Activated CD4-positive, alpha-beta T cell treated with anti-CD3 and anti-CD28 coated beads, Interleukin-2, amount 10 ng/mL, durations not matched to agents 24 days and 14 days (primary cell): ENCODE measurements at regions not wholly inside any gene's neighbourhood (a gene's known extent, or its start where the extent isn't known, plus 50 kb on each side); places are given as distances from the start of the nearest gene placed in this dataset.

Experiments
- DNase-seq: peaks from one replicate; pipeline ENCODE4 v3.0.0; 2022
- H3K27ac Mint-ChIP-seq: one replicate; pipeline ENCODE4 v1.8.0; 2022; ENCODE audit warnings: mild to moderate bottlenecking, mixed read lengths
- H3K27me3 Mint-ChIP-seq: one replicate; pipeline ENCODE4 v1.8.0; 2022; ENCODE audit warnings: mixed read lengths
- H3K36me3 Mint-ChIP-seq: one replicate; pipeline ENCODE4 v1.8.0; 2022; ENCODE audit warnings: low read depth, mild to moderate bottlenecking, mixed read lengths
- H3K4me1 Mint-ChIP-seq: one replicate; pipeline ENCODE4 v1.8.0; 2021; ENCODE audit warnings: mixed read lengths
- H3K4me3 Mint-ChIP-seq: one replicate; pipeline ENCODE4 v1.8.0; 2022; ENCODE audit warnings: mild to moderate bottlenecking, moderate library complexity, mixed read lengths
- H3K9me3 Mint-ChIP-seq: one replicate; pipeline ENCODE4 v1.8.0; 2021; ENCODE audit warnings: mixed read lengths
- intact Hi-C: fragments of 100-400 bp; cut with micrococcal nuclease; formaldehyde crosslinking; loops from one replicate; pipeline ENCODE4 v1.15.1; 2023

DNA sequence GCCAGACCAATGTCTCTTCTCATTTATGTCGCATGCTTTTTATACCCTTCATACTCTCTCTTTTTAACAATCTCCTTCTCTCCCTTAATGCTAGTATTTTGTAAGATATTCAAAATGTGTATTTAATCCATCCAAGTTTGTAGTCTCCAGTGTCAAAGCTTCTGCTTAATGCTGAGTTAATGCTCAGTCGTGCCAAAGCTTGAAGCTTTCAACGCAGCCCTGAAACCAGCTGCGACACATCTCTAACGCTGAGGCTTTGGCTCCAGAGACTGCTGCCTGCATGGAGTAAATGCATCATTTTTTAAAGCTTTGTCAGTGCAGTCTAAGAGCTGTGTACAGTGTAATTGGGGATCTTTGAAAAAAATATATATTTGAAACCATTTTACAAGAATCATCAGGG is 2108.8 kb upstream of the PIK3C3 start:
- Mint-ChIP-seq H3K27ac (no peak overlapping the region), H3K9me3 (no peaks in the 10 kb centered on the region), H3K36me3 (no peaks in the 10 kb centered on the region), H3K27me3 (peaks cover 9% of the 10 kb centered on the region), H3K4me1 (no peaks in the 10 kb centered on the region), H3K4me3 (no peak overlapping the region)
- intact Hi-C loops: no loop called here
- no peak for DNase-seq

DNA sequence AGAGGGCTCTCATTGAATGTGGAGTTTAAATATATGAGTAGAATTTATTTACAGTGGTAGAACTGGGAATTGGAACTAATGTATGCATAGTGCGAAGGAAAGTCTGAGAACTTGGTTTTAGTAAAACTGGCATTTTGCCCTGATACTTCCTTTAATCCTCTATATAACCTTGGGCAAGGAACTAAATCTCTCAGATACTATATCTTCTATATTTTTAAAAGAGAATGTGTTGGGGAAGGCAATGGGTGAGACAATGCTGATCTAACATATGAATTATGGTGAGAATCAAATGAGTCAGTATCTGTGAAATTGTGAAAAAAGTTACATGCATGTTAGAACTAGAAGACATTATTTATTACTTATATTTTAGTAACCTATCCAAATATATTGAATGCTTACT is 2109.4 kb upstream of the PIK3C3 start:
- no peaks in the 10 kb centered on the region for H3K9me3 Mint-ChIP-seq
- intact Hi-C loops: no loop called here
- no peak overlapping the region for H3K4me3 Mint-ChIP-seq
- no peaks in the 10 kb centered on the region for H3K4me1 Mint-ChIP-seq
- H3K27ac Mint-ChIP-seq: no peak overlapping the region
- peaks cover 14% of the 10 kb centered on the region for H3K27me3 Mint-ChIP-seq
- DNase-seq: no peak
- no peaks in the 10 kb centered on the region for H3K36me3 Mint-ChIP-seq

DNA sequence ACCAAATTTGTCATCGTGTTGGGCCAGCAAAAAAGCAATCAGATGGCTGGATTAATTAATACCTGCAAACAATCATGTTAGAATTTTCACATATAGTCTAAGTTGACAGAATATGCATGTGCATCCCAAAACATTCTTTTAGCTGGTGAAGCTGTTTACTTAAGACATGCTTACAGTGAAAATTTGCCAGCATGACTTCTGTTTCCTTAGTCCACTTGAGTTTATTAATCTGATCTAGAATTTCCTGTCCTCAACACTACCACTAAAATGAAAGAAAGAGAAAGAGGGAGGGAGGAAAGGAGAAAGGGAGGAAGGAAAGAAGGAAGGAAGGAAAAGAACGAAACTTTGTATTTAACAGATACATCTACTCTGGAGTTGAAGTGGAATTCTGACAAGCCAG is 2109.9 kb upstream of the PIK3C3 start:
- no peak for DNase-seq
- Mint-ChIP-seq H3K36me3 (no peaks in the 10 kb centered on the region), H3K27ac (no peak overlapping the region), H3K27me3 (peaks cover 14% of the 10 kb centered on the region), H3K9me3 (no peaks in the 10 kb centered on the region), H3K4me3 (no peak overlapping the region), H3K4me1 (no peaks in the 10 kb centered on the region)
- intact Hi-C loops: no loop called here

DNA sequence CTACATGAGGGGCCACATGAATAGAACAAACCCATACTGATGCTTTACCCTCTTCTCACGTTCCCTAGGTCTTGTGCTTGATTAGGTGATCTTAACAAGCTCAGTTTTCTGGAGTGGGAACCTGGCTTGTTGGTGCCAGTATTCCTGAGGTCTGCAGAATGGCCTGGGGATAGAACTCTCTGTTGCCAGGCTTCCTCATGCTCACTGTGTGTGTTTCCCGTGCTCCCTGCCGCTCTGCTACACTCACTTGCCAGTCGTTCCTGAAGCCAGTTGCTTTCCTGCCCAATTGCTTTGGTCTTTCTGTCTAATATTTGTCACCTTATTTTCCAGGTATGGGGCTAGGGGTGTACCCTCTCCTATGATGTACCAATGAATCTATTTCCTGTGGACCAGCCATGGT is 2111.5 kb upstream of the PIK3C3 start:
- H3K27me3 Mint-ChIP-seq: peaks cover 14% of the 10 kb centered on the region
- no peak for DNase-seq
- intact Hi-C loops: no loop called here
- H3K9me3 Mint-ChIP-seq: no peaks in the 10 kb centered on the region
- H3K4me1 Mint-ChIP-seq: no peaks in the 10 kb centered on the region
- no peaks in the 10 kb centered on the region for H3K36me3 Mint-ChIP-seq
- H3K27ac Mint-ChIP-seq: no peak overlapping the region
- no peak overlapping the region for H3K4me3 Mint-ChIP-seq

DNA sequence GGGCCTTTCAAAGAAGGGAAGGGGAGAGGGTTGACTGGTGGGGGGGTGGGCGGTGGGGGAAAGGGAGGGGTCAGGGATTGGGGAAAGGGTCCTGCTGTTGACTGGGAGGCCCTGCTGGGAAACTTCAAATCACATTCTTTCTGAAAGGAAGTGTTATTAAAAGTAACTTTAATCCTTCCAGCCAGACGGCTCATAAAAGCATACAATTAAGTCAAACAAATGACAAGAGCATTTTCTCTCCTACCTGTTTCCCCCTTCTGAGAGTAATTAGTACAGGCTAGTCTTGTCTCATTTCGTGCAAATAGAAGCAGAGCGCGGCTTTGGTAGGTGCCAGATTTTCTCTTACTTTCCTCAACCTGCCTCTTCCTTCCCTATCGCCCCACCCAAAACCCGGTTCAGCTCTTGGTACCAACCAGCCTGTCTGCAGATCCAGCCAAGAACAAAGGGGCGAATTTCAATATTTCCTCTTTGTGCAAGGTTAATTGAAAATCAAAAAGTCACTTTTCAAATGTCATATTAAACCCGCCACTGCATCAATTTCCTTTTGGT is 2112.6 kb upstream of the PIK3C3 start:
- no peaks in the 10 kb centered on the region for H3K9me3 Mint-ChIP-seq
- H3K4me1 Mint-ChIP-seq: no peaks in the 10 kb centered on the region
- no peak overlapping the region for H3K4me3 Mint-ChIP-seq
- no peak for DNase-seq
- intact Hi-C loops: no loop called here
- no peak overlapping the region for H3K27ac Mint-ChIP-seq
- no peaks in the 10 kb centered on the region for H3K36me3 Mint-ChIP-seq
- H3K27me3 Mint-ChIP-seq: peaks cover 14% of the 10 kb centered on the region

DNA sequence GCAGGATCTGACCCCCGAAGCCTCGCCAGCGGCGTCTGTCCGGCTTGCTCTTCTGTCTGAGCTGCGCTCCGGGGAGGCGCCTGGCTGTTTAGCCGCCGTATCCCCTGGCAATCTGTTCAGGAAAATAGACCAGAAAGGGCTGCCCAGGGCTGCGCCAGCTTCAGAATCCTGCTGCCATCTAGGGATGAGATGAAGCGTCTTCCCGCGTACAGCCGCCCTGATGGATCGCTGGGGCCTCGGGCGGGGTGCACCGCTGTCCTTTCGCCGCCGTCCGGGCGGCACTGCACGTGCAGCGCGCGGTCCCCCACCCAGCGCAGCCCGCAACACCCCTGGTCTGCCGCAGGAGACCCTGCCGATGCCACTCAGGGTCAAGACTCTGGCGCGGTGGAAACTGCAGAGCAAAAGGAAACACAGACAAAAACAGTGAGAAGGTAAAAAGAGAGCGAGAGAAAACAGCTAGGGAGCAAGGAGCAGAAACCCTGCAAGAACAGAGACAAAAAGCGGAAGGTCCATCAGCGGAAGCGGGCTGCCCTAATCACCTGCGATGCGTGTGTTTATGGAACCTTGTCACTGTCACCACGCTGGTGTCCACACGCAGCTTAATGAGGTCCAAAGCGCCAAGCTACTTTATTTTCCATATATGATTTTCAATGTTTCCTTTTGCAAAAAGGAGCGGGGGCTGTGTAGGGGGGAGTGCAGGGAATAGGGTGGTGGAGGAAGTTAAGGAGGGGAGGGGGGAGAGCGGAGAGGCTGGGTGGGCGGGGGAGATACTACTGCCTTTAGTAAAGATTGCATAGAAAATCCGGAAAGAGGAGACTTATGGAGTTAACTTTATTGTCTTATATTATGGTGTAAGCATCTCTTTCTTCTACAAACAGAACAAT is 2113.3 kb upstream of the PIK3C3 start:
- H3K27me3 Mint-ChIP-seq: peaks cover 14% of the 10 kb centered on the region
- no peaks in the 10 kb centered on the region for H3K4me1 Mint-ChIP-seq
- no peaks in the 10 kb centered on the region for H3K36me3 Mint-ChIP-seq
- H3K27ac Mint-ChIP-seq: no peak overlapping the region
- intact Hi-C loops: no loop called here
- no peak for DNase-seq
- peak overlapping the region; percentile 29 for H3K4me3 Mint-ChIP-seq
- H3K9me3 Mint-ChIP-seq: no peaks in the 10 kb centered on the region

DNA sequence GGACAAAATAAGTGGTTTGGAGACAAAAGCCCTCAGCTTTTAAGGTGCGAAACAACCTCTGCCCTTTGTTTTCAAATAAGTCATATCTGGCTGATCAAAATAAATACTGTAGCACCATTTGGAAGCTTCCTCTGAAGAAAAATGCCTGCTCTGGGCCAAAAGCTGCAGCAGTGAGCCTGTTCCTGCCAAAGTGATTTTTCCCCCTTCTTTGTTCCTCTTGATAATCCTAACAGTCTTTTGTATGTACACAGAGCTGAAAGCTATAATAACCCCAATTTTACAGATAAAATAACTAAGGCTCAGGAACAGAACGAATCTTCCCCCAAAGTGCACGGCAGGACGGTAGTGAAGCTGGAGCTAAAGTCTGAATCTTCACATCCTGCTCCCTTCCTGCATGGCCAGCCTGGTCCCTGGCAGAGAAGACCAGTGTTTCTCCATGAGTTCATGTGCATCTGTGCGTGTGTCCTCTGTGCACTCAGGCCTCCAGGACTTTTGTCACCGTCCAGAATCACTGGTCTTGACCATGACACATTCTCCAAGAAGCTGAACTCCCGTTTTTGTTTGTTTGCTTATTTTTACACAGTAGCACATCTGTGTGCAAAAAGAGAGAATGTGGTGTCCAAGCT is 2114.1 kb upstream of the PIK3C3 start:
- Mint-ChIP-seq H3K4me1 (no peaks in the 10 kb centered on the region), H3K27ac (no peak overlapping the region), H3K36me3 (no peaks in the 10 kb centered on the region), H3K9me3 (no peaks in the 10 kb centered on the region), H3K4me3 (no peak overlapping the region), H3K27me3 (peaks cover 14% of the 10 kb centered on the region)
- DNase-seq: no peak
- intact Hi-C loops: no loop called here

DNA sequence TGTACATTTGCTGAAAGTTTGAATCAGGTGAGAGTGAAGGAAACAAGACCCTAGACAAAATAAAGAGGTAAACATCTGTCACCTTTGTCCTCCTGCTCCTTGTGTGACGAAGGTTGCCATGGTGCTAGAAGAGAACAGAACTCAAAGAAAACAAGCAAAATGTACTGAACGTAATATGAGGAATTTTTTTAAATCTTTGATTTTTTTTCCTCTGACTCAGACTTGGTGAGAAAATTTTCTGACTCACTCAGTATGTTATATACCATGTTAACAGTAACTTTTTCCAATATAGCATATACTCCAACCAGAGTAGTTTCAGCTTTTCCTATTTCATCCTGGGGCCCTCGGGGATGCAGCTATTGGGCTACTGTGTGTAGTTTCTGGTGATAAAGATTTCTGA is 2114.6 kb upstream of the PIK3C3 start:
- H3K9me3 Mint-ChIP-seq: no peaks in the 10 kb centered on the region
- no peaks in the 10 kb centered on the region for H3K36me3 Mint-ChIP-seq
- H3K4me3 Mint-ChIP-seq: no peak overlapping the region
- no peak overlapping the region for H3K27ac Mint-ChIP-seq
- no peak for DNase-seq
- H3K4me1 Mint-ChIP-seq: no peaks in the 10 kb centered on the region
- H3K27me3 Mint-ChIP-seq: peaks cover 14% of the 10 kb centered on the region
- intact Hi-C loops: no loop called here

DNA sequence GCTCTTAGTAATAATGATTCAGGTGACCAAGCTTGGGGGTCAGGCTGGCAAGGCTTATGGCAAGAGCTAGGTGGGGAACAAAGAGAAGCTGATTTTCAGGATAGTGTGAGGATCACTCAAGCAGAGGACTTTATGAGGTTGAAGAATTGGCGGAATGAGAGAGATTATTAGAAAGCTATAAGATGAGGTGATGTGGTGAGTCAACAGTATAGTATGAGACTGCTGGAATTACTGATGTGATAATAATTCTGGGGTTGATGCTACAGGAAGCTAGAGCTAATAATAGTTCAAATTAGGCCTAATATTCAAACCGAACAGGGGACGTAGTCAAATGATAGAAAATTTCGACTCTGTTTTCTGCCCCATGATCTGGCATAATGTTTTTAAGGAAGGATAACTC is 2115.3 kb upstream of the PIK3C3 start:
- H3K36me3 Mint-ChIP-seq: no peaks in the 10 kb centered on the region
- no peaks in the 10 kb centered on the region for H3K9me3 Mint-ChIP-seq
- peaks cover 14% of the 10 kb centered on the region for H3K27me3 Mint-ChIP-seq
- no peaks in the 10 kb centered on the region for H3K4me1 Mint-ChIP-seq
- intact Hi-C loops: no loop called here
- H3K4me3 Mint-ChIP-seq: no peak overlapping the region
- no peak for DNase-seq
- no peak overlapping the region for H3K27ac Mint-ChIP-seq

DNA sequence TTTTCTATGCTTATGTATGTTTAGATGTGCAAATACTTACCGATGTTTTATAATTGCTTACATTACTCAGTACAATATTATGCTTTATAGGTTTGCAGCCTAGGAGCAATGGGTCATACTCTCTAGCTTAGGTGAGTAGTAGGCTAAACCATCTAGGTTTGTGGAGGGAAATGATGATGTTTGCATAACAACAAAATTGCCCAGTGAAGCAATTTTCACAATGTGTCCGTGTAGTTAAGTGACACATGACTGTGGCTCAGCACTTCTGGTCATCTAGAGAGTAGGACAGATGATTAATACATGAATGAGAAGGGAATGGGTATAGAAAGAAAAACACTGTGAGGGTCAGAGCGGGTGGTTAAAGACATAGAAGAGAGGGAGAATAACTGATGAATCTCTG is 2116.2 kb upstream of the PIK3C3 start:
- H3K36me3 Mint-ChIP-seq: no peaks in the 10 kb centered on the region
- DNase-seq: no peak
- intact Hi-C loops: no loop called here
- H3K4me3 Mint-ChIP-seq: no peak overlapping the region
- H3K9me3 Mint-ChIP-seq: no peaks in the 10 kb centered on the region
- H3K27ac Mint-ChIP-seq: no peak overlapping the region
- no peaks in the 10 kb centered on the region for H3K4me1 Mint-ChIP-seq
- peaks cover 14% of the 10 kb centered on the region for H3K27me3 Mint-ChIP-seq

DNA sequence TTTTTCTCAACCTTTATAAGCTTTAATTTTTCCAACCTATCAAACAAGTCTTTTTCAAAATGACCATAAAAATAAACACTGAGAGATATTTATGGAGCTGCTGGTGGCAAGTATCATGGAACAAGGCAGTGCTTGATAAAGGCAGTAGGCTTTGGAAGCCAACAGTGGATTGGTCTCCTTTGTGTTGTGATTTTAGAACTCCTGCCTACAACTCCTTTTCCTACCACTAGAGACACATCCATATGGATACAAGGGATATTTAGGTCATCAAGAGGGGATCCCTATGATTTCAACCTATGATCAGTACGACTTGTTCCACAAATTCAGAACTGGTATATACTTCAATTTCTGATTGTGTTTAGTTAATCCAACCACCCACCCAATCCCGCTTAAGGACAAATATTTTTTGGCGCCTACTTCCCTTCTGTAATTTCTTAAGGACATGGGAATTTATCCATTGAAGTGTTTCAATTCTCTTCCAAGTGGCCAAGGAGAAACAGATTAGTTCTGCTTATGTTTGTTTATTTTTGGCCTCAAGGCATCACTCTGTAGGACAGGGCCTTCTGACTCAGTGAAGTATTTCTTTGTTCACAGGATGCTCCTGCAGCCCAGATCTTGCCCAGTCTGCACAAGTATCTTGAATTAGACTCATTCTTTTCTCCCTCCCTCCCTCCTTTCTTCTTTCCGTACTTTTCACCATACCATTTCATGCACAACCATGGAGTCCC is 2119.6 kb upstream of the PIK3C3 start:
- Mint-ChIP-seq H3K9me3 (no peaks in the 10 kb centered on the region), H3K4me1 (no peaks in the 10 kb centered on the region), H3K27me3 (no peaks in the 10 kb centered on the region), H3K4me3 (no peak overlapping the region), H3K36me3 (no peaks in the 10 kb centered on the region), H3K27ac (no peak overlapping the region)
- DNase-seq: no peak
- intact Hi-C loops: no loop called here

DNA sequence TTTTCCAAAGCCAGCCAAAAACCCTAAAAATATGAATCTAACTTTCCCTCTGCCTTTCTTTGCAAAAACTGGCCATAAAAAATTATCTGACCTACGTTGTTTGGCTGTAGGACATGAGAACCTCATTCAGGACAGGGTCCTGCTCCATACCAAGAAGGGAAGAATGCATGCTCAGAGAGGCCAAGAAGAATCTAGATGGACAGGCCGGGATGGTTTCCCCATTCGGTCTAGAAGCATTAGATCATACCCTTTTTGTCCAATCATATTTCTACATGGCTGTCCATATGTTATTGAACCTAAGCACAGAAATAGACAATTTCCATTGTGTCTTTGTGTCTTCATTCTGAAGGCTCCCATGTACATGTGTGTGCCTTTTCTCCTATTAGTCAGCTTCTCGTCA is 2120.4 kb upstream of the PIK3C3 start:
- no peaks in the 10 kb centered on the region for H3K27me3 Mint-ChIP-seq

DNA sequence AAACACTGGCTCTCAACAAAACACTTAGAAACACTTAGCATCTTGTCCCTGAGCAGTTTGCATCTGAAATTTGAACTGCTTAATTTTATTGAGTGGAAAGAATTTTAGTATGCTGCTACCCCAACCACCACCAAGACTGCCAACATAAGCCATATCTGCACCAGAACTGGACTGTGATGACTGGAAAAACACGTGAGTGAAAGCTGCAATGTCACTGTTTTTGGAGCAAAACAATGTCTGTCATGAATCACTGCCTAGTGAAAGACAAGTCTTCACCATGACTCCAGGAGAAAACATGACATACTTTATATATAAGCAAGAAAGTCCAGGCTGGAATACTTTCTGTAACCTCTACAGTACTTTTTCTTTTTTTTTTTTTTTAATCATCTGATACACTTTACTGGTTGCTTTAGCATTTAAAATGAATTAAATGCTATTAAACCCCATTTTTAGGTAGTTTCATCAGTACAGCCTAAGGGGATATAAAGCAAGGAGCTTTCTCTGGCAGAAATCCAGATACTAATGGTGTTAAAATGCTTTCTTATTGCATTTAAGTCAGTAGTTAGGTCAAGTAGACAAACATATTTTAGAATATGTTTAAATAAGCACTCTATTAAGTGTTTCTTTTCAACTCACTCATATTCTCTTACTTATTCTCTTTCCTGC is 2129.4 kb upstream of the PIK3C3 start:
- Mint-ChIP-seq H3K4me3 (no peak overlapping the region), H3K27ac (no peak overlapping the region), H3K27me3 (no peaks in the 10 kb centered on the region), H3K4me1 (no peaks in the 10 kb centered on the region), H3K36me3 (no peaks in the 10 kb centered on the region), H3K9me3 (no peaks in the 10 kb centered on the region)
- DNase-seq: no peak
- intact Hi-C loops: no loop called here

More for the DNA sequence above, 2120.4 kb upstream of the PIK3C3 start:
- H3K9me3 Mint-ChIP-seq: no peaks in the 10 kb centered on the region
- no peak for DNase-seq
- H3K27ac Mint-ChIP-seq: no peak overlapping the region
- intact Hi-C loops: no loop called here
- H3K36me3 Mint-ChIP-seq: no peaks in the 10 kb centered on the region
- no peaks in the 10 kb centered on the region for H3K4me1 Mint-ChIP-seq
- H3K4me3 Mint-ChIP-seq: no peak overlapping the region

DNA sequence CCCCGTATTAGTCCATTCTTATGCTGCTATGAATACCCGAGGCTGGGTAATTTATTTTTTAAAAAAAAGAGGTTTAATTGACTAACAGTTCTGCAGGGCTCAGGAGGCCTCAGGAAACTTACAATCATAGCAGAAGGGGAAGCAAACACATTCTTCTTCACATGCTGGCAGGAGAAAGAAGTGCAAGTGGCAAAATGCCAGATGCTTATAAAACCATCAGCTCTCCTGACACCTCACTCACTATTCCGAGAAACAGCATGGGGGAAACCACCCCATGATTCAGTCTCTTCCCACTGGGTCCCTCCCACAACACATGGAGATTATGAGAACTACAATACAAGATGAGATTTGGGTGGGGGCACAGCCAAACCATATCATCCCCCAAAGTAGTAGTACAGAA is 2148.5 kb upstream of the PIK3C3 start:
- peaks cover 4% of the 10 kb centered on the region for H3K9me3 Mint-ChIP-seq
- no peak overlapping the region for H3K4me3 Mint-ChIP-seq
- H3K27ac Mint-ChIP-seq: no peak overlapping the region
- intact Hi-C loops: no loop called here
- no peaks in the 10 kb centered on the region for H3K27me3 Mint-ChIP-seq
- DNase-seq: no peak
- H3K4me1 Mint-ChIP-seq: no peaks in the 10 kb centered on the region
- H3K36me3 Mint-ChIP-seq: no peaks in the 10 kb centered on the region
